ENCODE measurements at regions not wholly inside any gene's neighbourhood (a gene's known extent, or its start where the extent isn't known, plus 50 kb on each side); places are given as distances from the start of the nearest gene placed in this dataset.

DNA sequence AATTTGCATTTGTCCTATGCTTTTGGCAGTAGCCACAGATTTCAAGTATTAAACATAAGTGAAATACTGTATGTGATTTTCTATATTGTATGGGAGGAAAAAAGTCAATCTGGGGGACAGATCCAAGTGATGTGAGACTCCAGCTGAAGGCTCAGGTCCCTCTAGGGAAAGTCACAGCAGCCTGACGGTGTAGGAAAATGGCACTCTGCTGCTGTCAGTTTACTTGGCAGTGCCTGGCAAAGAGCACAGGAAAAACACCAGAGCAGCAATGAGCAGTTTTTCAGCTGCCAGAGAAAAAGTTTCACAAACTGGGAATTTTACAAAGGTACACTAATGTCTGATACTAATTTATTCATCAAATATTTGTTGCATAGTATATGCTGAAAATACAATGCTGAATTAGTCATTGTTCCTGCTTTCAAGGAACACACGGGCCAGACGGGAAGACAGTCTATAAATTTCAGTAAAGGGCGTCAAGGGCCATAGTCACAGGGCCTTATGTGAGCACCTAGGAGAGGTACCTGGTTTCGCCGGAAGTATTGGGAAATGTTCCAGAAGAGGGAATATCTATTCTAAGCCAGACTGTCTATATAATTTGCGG lies 66.2 kb upstream of the SLC38A2 start:
- TF ChIP-seq, protein P1, sequence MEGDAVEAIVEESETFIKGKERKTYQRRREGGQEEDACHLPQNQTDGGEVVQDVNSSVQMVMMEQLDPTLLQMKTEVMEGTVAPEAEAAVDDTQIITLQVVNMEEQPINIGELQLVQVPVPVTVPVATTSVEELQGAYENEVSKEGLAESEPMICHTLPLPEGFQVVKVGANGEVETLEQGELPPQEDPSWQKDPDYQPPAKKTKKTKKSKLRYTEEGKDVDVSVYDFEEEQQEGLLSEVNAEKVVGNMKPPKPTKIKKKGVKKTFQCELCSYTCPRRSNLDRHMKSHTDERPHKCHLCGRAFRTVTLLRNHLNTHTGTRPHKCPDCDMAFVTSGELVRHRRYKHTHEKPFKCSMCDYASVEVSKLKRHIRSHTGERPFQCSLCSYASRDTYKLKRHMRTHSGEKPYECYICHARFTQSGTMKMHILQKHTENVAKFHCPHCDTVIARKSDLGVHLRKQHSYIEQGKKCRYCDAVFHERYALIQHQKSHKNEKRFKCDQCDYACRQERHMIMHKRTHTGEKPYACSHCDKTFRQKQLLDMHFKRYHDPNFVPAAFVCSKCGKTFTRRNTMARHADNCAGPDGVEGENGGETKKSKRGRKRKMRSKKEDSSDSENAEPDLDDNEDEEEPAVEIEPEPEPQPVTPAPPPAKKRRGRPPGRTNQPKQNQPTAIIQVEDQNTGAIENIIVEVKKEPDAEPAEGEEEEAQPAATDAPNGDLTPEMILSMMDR (IDR thresholded peaks at IDR 0.05; ENCODE audit: low read depth, low read length): no peak
- peak in 1 of 2 donors; percentile 72 for DNase-seq (ENCODE audit: low read depth in 2 of 2)
- no peak overlapping the region for H3K4me3 ChIP-seq (replicated peaks in 1 of 2; ENCODE audit: low read depth in 2 of 2, low read length in 2 of 2)

- DNase-seq (ENCODE audit: low read depth in 2 of 2): peak in 1 of 2 donors; percentile 44
- H3K4me3 ChIP-seq (replicated peaks in 1 of 2; ENCODE audit: low read depth in 2 of 2, low read length in 2 of 2): no peak overlapping the region
- TF ChIP-seq, protein P1 (IDR thresholded peaks at IDR 0.05; ENCODE audit: low read depth, low read length): no peak
Observed at GRCh38 chr12:46438256-46438655, 65.7 kb upstream of the SLC38A2 start.

- TF ChIP-seq, protein P1 (IDR thresholded peaks at IDR 0.05; ENCODE audit: low read depth, low read length): no peak
- H3K4me3 ChIP-seq (replicated peaks in 1 of 2; ENCODE audit: low read depth in 2 of 2, low read length in 2 of 2): no peak overlapping the region
- no peak for DNase-seq (ENCODE audit: low read depth in 2 of 2)
Observed at GRCh38 chr12:46437469-46437868, 64.9 kb upstream of the SLC38A2 start.

- H3K4me3 ChIP-seq (replicated peaks in 1 of 2; ENCODE audit: low read depth in 2 of 2, low read length in 2 of 2): no peak overlapping the region
- TF ChIP-seq, protein P1 (IDR thresholded peaks at IDR 0.05; ENCODE audit: low read depth, low read length): no peak
- no peak for DNase-seq (ENCODE audit: low read depth in 2 of 2)
Observed at GRCh38 chr12:46436747-46437146, 64.2 kb upstream of the SLC38A2 start.

DNA sequence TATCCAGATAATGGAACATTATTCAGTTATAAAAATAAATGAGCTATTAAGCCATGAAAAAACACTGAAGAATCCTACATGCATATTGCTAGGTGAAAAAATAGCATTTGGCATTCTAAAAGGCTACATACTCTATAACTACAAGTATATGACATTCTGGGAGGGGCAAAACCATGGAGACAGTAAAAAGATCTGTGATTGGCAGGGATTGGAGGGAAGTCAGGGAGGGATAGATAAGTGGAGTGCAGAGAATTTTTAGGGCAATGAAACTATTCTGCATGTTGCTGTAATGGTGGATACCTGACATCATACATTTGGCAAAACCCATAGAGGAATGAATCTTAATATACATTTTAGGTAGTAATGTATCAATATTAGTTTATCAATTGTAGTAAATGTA lies 63.1 kb upstream of the SLC38A2 start:
- TF ChIP-seq, protein P1 (IDR thresholded peaks at IDR 0.05; ENCODE audit: low read depth, low read length): no peak
- no peak for DNase-seq (ENCODE audit: low read depth in 2 of 2)

DNA sequence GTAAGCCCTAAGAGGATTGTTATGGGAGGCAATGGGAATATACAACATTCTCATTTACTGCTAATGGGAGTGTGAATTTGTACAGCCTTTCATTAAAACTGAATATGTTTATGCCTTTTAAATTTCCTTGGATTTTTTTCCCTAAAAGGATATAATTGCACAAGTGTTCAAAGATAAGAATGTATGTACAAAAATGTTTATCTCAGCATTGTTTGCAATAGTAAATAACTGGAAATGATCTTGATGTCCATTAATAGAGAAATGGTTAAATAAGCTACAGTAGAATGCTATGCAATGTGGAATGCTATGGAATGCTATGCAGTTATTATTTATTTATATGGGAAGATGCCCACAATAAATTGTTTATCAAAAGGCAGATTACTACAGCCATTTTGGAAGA lies 62.5 kb upstream of the SLC38A2 start:
- H3K4me3 ChIP-seq (replicated peaks in 1 of 2; ENCODE audit: low read depth in 2 of 2, low read length in 2 of 2): no peak overlapping the region
- TF ChIP-seq, protein P1 (IDR thresholded peaks at IDR 0.05; ENCODE audit: low read depth, low read length): no peak

More for the DNA sequence above, 63.1 kb upstream of the SLC38A2 start:
- no peak overlapping the region for H3K4me3 ChIP-seq (replicated peaks in 1 of 2; ENCODE audit: low read depth in 2 of 2, low read length in 2 of 2)

GRCh38 chr12:46433829-46434228 lies 61.3 kb upstream of the SLC38A2 start:
- TF ChIP-seq, protein P1 (IDR thresholded peaks at IDR 0.05; ENCODE audit: low read depth, low read length): no peak
- H3K4me3 ChIP-seq (replicated peaks in 1 of 2; ENCODE audit: low read depth in 2 of 2, low read length in 2 of 2): no peak overlapping the region
- no peak for DNase-seq (ENCODE audit: low read depth in 2 of 2)

More for the DNA sequence above, 62.5 kb upstream of the SLC38A2 start:
- no peak for DNase-seq (ENCODE audit: low read depth in 2 of 2)

All from cardiac fibroblast (primary cell).